Osteocyte (in vitro differentiated cells): ENCODE measurements at regions not wholly inside any gene's neighbourhood (a gene's known extent, or its start where the extent isn't known, plus 50 kb on each side); places are given as distances from the start of the nearest gene placed in this dataset.

Source experiments
- DNase-seq: peaks from one replicate; pipeline ENCODE4 v3.0.0; 2021; ENCODE audit warnings: mixed read lengths; ENCODE audit not compliant: unreplicated experiment; ENCODE audit errors: extremely low spot score
- H3K27ac Mint-ChIP-seq: one replicate; pipeline ENCODE4 v1.8.0; 2021; ENCODE audit warnings: mild to moderate bottlenecking, mixed read lengths; ENCODE audit not compliant: unreplicated experiment
- H3K27me3 Mint-ChIP-seq: one replicate; pipeline ENCODE4 v1.8.0; 2021; ENCODE audit warnings: mixed read lengths; ENCODE audit not compliant: unreplicated experiment
- H3K36me3 Mint-ChIP-seq: one replicate; pipeline ENCODE4 v1.8.0; 2021; ENCODE audit warnings: mixed read lengths; ENCODE audit not compliant: unreplicated experiment
- H3K4me1 Mint-ChIP-seq: one replicate; pipeline ENCODE4 v1.8.0; 2021; ENCODE audit warnings: mixed read lengths; ENCODE audit not compliant: unreplicated experiment
- H3K4me3 Mint-ChIP-seq: one replicate; pipeline ENCODE4 v1.8.0; 2021; ENCODE audit warnings: mild to moderate bottlenecking, moderate library complexity, mixed read lengths; ENCODE audit not compliant: unreplicated experiment
- H3K9me3 Mint-ChIP-seq: one replicate; pipeline ENCODE4 v1.8.0; 2021; ENCODE audit warnings: mixed read lengths; ENCODE audit not compliant: unreplicated experiment
- TF ChIP-seq, protein P1 (sequence below): fragments of 200-600 bp; sonication (generic); IDR thresholded peaks from 2 replicates; pipeline ENCODE4 v1.5.0; 2021; ENCODE audit warnings: antibody characterized with exemption, mild to moderate bottlenecking, moderate library complexity

DNA sequence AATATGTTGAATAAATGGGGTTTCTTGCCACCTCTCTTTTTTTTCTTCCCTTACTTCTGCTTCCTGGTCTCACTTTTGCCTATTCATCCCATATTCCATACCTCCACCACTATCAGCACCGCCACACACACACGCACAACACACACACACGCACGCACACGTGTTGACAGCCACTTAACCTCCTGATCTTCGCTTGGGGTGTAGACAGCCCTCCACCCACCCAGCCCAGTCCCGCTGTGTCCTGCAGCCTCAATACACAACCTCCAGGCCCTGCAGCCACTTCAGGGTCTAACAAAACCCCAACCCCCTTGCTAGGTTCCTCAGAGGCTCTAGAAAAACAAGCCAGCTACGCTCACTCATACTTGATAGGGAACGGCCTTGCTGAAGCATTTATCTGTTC lies 72.3 kb downstream of the LINC00237 start:
- no peak overlapping the region for H3K27ac Mint-ChIP-seq
- no peak overlapping the region for H3K4me3 Mint-ChIP-seq

DNA sequence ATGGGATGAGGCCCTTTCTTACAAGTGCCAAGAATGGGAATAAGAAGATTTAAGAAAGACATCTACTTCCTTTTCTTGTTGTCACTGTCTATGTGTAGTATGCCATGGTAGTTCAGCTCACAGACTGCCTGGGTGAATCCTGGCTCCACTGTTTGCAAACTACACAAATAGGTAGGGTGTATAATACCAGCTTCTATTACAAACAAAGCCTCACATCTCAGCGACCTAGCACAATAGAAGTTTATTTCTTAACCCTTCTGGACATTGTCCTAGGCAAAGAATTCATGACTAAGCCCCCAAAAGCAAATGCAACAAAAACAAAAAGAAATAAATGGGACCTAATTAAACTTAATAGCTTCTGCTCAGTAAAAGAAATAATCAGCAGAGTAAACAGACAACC lies 74.5 kb downstream of the LINC00237 start:
- Mint-ChIP-seq H3K27me3 (no peaks in the 10 kb centered on the region), H3K27ac (no peak overlapping the region), H3K9me3 (peaks cover 11% of the 10 kb centered on the region), H3K4me3 (no peak overlapping the region), H3K36me3 (no peaks in the 10 kb centered on the region), H3K4me1 (no peaks in the 10 kb centered on the region)
- TF ChIP-seq, protein P1, sequence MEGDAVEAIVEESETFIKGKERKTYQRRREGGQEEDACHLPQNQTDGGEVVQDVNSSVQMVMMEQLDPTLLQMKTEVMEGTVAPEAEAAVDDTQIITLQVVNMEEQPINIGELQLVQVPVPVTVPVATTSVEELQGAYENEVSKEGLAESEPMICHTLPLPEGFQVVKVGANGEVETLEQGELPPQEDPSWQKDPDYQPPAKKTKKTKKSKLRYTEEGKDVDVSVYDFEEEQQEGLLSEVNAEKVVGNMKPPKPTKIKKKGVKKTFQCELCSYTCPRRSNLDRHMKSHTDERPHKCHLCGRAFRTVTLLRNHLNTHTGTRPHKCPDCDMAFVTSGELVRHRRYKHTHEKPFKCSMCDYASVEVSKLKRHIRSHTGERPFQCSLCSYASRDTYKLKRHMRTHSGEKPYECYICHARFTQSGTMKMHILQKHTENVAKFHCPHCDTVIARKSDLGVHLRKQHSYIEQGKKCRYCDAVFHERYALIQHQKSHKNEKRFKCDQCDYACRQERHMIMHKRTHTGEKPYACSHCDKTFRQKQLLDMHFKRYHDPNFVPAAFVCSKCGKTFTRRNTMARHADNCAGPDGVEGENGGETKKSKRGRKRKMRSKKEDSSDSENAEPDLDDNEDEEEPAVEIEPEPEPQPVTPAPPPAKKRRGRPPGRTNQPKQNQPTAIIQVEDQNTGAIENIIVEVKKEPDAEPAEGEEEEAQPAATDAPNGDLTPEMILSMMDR: no peak
- DNase-seq: no peak

More for the DNA sequence above, 72.3 kb downstream of the LINC00237 start:
- DNase-seq: no peak
- TF ChIP-seq, protein P1: no peak
- no peaks in the 10 kb centered on the region for H3K4me1 Mint-ChIP-seq
- peaks cover 10% of the 10 kb centered on the region for H3K9me3 Mint-ChIP-seq
- no peaks in the 10 kb centered on the region for H3K36me3 Mint-ChIP-seq
- H3K27me3 Mint-ChIP-seq: no peaks in the 10 kb centered on the region

DNA sequence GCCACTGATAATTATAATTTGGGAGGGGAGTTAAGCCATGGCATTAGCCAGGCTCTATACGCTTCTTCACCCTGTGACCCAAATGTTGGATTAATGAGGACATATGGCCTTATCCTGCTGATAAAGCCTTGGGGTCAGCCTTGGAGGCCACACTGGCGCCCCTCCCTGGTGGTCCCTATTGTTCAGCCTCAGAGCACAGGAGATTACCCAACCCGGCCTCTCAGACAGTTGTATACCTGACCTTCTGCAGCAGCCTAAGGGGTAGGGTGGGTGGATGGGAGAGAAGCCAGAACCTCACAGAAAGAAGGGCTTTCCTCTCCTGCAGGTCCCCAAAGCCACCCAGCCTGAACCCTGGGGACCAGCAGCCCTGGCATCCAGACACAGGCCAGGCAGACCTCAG lies 76.8 kb downstream of the LINC00237 start:
- H3K4me3 Mint-ChIP-seq: no peak overlapping the region
- H3K4me1 Mint-ChIP-seq: no peaks in the 10 kb centered on the region
- H3K36me3 Mint-ChIP-seq: no peaks in the 10 kb centered on the region
- H3K27me3 Mint-ChIP-seq: no peaks in the 10 kb centered on the region
- no peak overlapping the region for H3K27ac Mint-ChIP-seq
- no peak for DNase-seq
- peaks cover 20% of the 10 kb centered on the region for H3K9me3 Mint-ChIP-seq
- TF ChIP-seq, protein P1: no peak

DNA sequence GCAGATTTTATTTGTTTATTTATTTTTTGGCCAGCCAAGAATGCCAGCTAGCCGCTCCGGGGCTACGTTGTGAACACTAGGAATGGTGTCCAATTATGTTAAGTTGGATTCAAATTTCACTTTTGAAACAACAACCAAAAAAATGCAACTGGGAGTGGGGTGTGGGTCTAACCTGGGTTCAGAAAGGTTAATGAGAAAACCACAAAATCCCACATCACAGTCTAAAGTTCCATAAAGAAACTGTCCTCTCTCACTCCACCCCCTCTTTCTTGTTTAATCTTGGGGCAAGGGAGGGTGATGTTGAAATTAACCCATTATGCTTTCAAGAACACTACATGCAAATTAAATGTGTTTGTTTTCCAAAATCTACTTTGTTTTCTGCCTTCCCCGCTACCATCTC lies 77.2 kb downstream of the LINC00237 start:
- TF ChIP-seq, protein P1: no peak
- no peaks in the 10 kb centered on the region for H3K27me3 Mint-ChIP-seq
- H3K27ac Mint-ChIP-seq: no peak overlapping the region
- H3K4me1 Mint-ChIP-seq: no peaks in the 10 kb centered on the region
- H3K9me3 Mint-ChIP-seq: peaks cover 20% of the 10 kb centered on the region
- no peak overlapping the region for H3K4me3 Mint-ChIP-seq
- H3K36me3 Mint-ChIP-seq: no peaks in the 10 kb centered on the region
- no peak for DNase-seq

DNA sequence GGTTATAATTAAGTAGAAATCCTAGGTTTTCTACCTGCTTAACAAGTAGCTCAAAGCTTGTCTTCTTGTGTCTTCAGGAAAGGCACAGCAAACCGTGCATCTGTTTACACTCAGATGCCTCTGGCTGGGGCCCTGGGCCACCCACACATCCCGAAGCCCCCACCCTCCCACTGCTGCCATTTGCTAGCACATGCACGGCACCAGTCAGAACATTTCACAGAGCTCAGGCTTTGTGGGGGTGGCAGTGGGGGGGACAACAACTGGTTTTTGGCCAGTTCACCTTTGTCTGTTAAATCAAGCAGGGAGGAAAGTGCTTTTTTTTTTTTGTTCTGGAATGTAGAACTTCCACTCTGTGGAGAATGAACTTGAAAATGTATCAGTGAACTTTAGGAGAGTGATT lies 77.7 kb downstream of the LINC00237 start:
- Mint-ChIP-seq H3K4me3 (no peak overlapping the region), H3K4me1 (no peaks in the 10 kb centered on the region), H3K27ac (no peak overlapping the region), H3K27me3 (no peaks in the 10 kb centered on the region), H3K36me3 (no peaks in the 10 kb centered on the region), H3K9me3 (peaks cover 24% of the 10 kb centered on the region)
- no peak for DNase-seq
- TF ChIP-seq, protein P1: no peak
